OCI-LY1 (cell line): ENCODE measurements at regions not wholly inside any gene's neighbourhood (a gene's known extent, or its start where the extent isn't known, plus 50 kb on each side); places are given as distances from the start of the nearest gene placed in this dataset.

ENCODE experiments used
- EZH2 ChIP-seq: fragments of 200-600 bp; sonication (generic), shearing (Covaris generic); IDR thresholded peaks from 2 replicates; pipeline ENCODE4 v1.8.0; 2017; ENCODE audit warnings: borderline replicate concordance, mixed run types, mild to moderate bottlenecking, antibody characterized with exemption, low read length, moderate library complexity, mixed read lengths
- TF ChIP-seq, protein P1 (sequence below): fragments of 200-600 bp; sonication (generic), shearing (Covaris generic); IDR thresholded peaks from 2 replicates; pipeline ENCODE4 v1.5.1; 2017; ENCODE audit warnings: mild to moderate bottlenecking, antibody characterized with exemption, low read length, moderate library complexity, mixed read lengths

DNA sequence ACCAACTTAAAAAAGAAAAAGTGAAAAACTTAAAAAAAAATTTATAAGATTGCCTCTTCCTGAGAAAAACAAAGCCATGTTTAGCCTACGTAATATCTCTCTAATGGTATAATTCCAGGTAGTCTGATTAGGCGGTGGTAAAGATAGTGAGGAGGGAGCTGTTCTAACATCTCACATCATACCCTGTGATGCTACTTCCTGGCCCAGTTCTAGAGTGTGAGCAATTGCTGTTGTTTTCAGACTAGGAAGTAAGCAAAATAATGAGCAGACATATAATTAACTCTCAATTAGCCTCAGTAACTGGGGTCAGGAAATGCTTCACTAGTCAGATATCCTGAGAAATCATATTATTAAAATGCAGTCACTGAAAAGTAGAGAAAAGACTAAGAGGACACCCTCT, 113.9 kb downstream of the PHLDA1 start:
- TF ChIP-seq, protein P1, sequence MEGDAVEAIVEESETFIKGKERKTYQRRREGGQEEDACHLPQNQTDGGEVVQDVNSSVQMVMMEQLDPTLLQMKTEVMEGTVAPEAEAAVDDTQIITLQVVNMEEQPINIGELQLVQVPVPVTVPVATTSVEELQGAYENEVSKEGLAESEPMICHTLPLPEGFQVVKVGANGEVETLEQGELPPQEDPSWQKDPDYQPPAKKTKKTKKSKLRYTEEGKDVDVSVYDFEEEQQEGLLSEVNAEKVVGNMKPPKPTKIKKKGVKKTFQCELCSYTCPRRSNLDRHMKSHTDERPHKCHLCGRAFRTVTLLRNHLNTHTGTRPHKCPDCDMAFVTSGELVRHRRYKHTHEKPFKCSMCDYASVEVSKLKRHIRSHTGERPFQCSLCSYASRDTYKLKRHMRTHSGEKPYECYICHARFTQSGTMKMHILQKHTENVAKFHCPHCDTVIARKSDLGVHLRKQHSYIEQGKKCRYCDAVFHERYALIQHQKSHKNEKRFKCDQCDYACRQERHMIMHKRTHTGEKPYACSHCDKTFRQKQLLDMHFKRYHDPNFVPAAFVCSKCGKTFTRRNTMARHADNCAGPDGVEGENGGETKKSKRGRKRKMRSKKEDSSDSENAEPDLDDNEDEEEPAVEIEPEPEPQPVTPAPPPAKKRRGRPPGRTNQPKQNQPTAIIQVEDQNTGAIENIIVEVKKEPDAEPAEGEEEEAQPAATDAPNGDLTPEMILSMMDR, result no peak
- TF ChIP-seq EZH2, result no peak
